ENCODE measurements at regions not wholly inside any gene's neighbourhood (a gene's known extent, or its start where the extent isn't known, plus 50 kb on each side); places are given as distances from the start of the nearest gene placed in this dataset.
"Not testable (repeated sequence)": the region's sequence is repeated elsewhere in the genome, so short reads cannot be mapped to it uniquely, and the experiment has no call there.

GRCh38 chr11:98766903-98767302, 253.8 kb upstream of the CNTN5 start:
- no peak overlapping the region for H3K4me3 Mint-ChIP-seq
- H3K9ac ChIP-seq (ENCODE audit: low read length): no peak overlapping the region
- no peak overlapping the region for H3K27ac ChIP-seq (ENCODE audit: low read length in 2 of 2)
- no peak overlapping the region for H3K27ac Mint-ChIP-seq
- no CpG with 5 or more reads among the region's 2 CpGs for WGBS (ENCODE audit: insufficient coverage)
- no peaks in the 10 kb centered on the region for H3K27me3 ChIP-seq (replicated peaks in 1 of 4; ENCODE audit: control extremely low read depth in 1 of 4, control insufficient read depth in 3 of 4, insufficient read depth in 4 of 4, low read length in 3 of 4)
- H3K4me1 ChIP-seq (ENCODE audit: control insufficient read depth in 2 of 2, insufficient read depth in 2 of 2, low read length in 2 of 2): no peaks in the 10 kb centered on the region
- intact Hi-C loops (cut with micrococcal nuclease): loop anchor here (5.0 kb wide), 1 partner anchor 1845 kb away; no protein-coding TSS in a partner anchor
- no peaks in the 10 kb centered on the region for H3K4me1 Mint-ChIP-seq
- no peak overlapping the region for H3K4me2 ChIP-seq (replicated peaks; ENCODE audit: low read depth, low read length, poor library complexity, severe bottlenecking)
- POLR2A ChIA-PET: no interaction called here
- H3K9me3 ChIP-seq (ENCODE audit: control extremely low read depth in 1 of 3, control insufficient read depth in 2 of 3, insufficient read depth in 1 of 3, low read length in 2 of 3): peaks cover 0 to 15% (median 2%) of the 10 kb centered on the region in 3 donors
- no peak for TF ChIP-seq EZH2 (IDR thresholded peaks at IDR 0.05; ENCODE audit: borderline replicate concordance, insufficient read depth, low read depth, low read length, poor library complexity, severe bottlenecking)
- TF ChIP-seq CTCF (IDR thresholded peaks at IDR 0.05): no peak
- ATAC-seq (ENCODE audit: low read depth): no peak
- H3K9me3 Mint-ChIP-seq (ENCODE audit: insufficient read depth): no peaks in the 10 kb centered on the region
- H3K36me3 ChIP-seq (replicated peaks in 1 of 2; ENCODE audit: control extremely low read depth in 1 of 2, control insufficient read depth in 1 of 2, extremely low read depth in 1 of 2, insufficient read depth in 2 of 2, low read length in 1 of 2): no peaks in the 10 kb centered on the region
- H3K27me3 Mint-ChIP-seq: no peaks in the 10 kb centered on the region
- H2AFZ ChIP-seq (ENCODE audit: insufficient read depth, low read depth, low read length, poor library complexity, severe bottlenecking): no peak overlapping the region
- no peak for DNase-seq
- no peak overlapping the region for H3K4me3 ChIP-seq (ENCODE audit: control extremely low read depth in 1 of 5, extremely low read depth in 1 of 5, insufficient read depth in 1 of 5, low read depth in 2 of 5, low read length in 4 of 5)
- CTCF ChIA-PET: no interaction called here
- H3K79me2 ChIP-seq (ENCODE audit: control insufficient read depth, insufficient read depth, low read length): no peaks in the 10 kb centered on the region
- H4K20me1 ChIP-seq (ENCODE audit: control insufficient read depth, insufficient read depth, low read length, poor library complexity, severe bottlenecking): no peaks in the 10 kb centered on the region

- H3K4me3 ChIP-seq (ENCODE audit: control extremely low read depth in 1 of 5, extremely low read depth in 1 of 5, insufficient read depth in 1 of 5, low read depth in 2 of 5, low read length in 4 of 5); H3K9me3 Mint-ChIP-seq (ENCODE audit: insufficient read depth); H3K4me1 ChIP-seq (ENCODE audit: control insufficient read depth in 2 of 2, insufficient read depth in 2 of 2, low read length in 2 of 2); CTCF ChIA-PET; H3K27me3 ChIP-seq (replicated peaks in 1 of 4; ENCODE audit: control extremely low read depth in 1 of 4, control insufficient read depth in 3 of 4, insufficient read depth in 4 of 4, low read length in 3 of 4); H4K20me1 ChIP-seq (ENCODE audit: control insufficient read depth, insufficient read depth, low read length, poor library complexity, severe bottlenecking); H3K27ac ChIP-seq (ENCODE audit: low read length in 2 of 2); POLR2A ChIA-PET; H3K27ac Mint-ChIP-seq; H3K4me1 Mint-ChIP-seq; H3K9ac ChIP-seq (ENCODE audit: low read length); H3K9me3 ChIP-seq (ENCODE audit: control extremely low read depth in 1 of 3, control insufficient read depth in 2 of 3, insufficient read depth in 1 of 3, low read length in 2 of 3); H3K4me2 ChIP-seq (replicated peaks; ENCODE audit: low read depth, low read length, poor library complexity, severe bottlenecking); intact Hi-C loops (cut with micrococcal nuclease); H3K36me3 ChIP-seq (replicated peaks in 1 of 2; ENCODE audit: control extremely low read depth in 1 of 2, control insufficient read depth in 1 of 2, extremely low read depth in 1 of 2, insufficient read depth in 2 of 2, low read length in 1 of 2); H3K27me3 Mint-ChIP-seq; ATAC-seq (ENCODE audit: low read depth); H2AFZ ChIP-seq (ENCODE audit: insufficient read depth, low read depth, low read length, poor library complexity, severe bottlenecking); H3K4me3 Mint-ChIP-seq; DNase-seq; H3K79me2 ChIP-seq (ENCODE audit: control insufficient read depth, insufficient read depth, low read length): not testable (repeated sequence)
- 97% methylated on average over 6 of the region's 29 CpGs for WGBS (ENCODE audit: insufficient coverage)
Measured at GRCh38 chr11:98770046-98770445, 250.7 kb upstream of the CNTN5 start.
